SK-N-SH (cell line): ENCODE measurements at regions not wholly inside any gene's neighbourhood (a gene's known extent, or its start where the extent isn't known, plus 50 kb on each side); places are given as distances from the start of the nearest gene placed in this dataset.

Source experiments
- CTCF ChIA-PET: fragments of 300-600, 350-600 bp; formaldehyde crosslinking; extraction: SDS; loops from one replicate; lab custom pipeline; 2021; lab: Yijun Ruan, JAX
- POLR2A ChIA-PET: fragments of 350-600 bp; sonication (Branson Sonifier 250); formaldehyde crosslinking; extraction: SDS; loops from one replicate; lab custom pipeline; 2020; ENCODE audit warnings: antibody characterized with exemption, inconsistent platforms; lab: Yijun Ruan, JAX
- DNase-seq: peaks from one replicate; pipeline ENCODE4 v3.0.0; 2012
- H2AFZ ChIP-seq: fragments of 200-600 bp; sonication (generic); 2 replicates; pipeline ENCODE4 v1.8.1; 2016; ENCODE audit warnings: antibody characterized with exemption, mild to moderate bottlenecking, low read depth
- H3F3A ChIP-seq: fragments of 200-600 bp; sonication (generic); replicated peaks from 2 replicates; pipeline ENCODE3; 2016; ENCODE audit warnings: antibody characterized with exemption, mild to moderate bottlenecking; ENCODE audit not compliant: insufficient read depth
- H3K27ac ChIP-seq, 2 experiments: fragments of 200-500 bp in 1 of 2; fragments of 200-600 bp in 1 of 2; sonication (Bioruptor generic) in 1 of 2; sonication (generic), shearing (Covaris generic) in 1 of 2; 2 replicates each; pipeline versions ENCODE4 v1.5.1 to v1.6.1; 2014 to 2016; ENCODE audit warnings: low read depth in 2 of 2, inconsistent platforms in 1 of 2, low read length in 1 of 2, mild to moderate bottlenecking in 1 of 2, mixed read lengths in 1 of 2
- H3K27me3 ChIP-seq: fragments of 200-600 bp; sonication (generic), shearing (Covaris generic); 2 replicates; pipeline ENCODE4 v1.6.1; 2016; ENCODE audit warnings: mixed run types; ENCODE audit not compliant: insufficient read depth
- H3K36me3 ChIP-seq, 2 experiments: fragments of 200-500 bp in 1 of 2; fragments of 200-600 bp in 1 of 2; sonication (Bioruptor generic) in 1 of 2; sonication (generic) in 1 of 2; replicated peaks in 1 of 2; 2 replicates each; pipeline versions ENCODE3 to v1.5.1; 2014 to 2016; ENCODE audit warnings: low read length in 1 of 2, mild to moderate bottlenecking in 1 of 2; ENCODE audit not compliant: insufficient read depth in 2 of 2, control insufficient read depth in 1 of 2
- H3K4me1 ChIP-seq, 2 experiments: fragments of 200-500 bp in 1 of 2; fragments of 200-600 bp in 1 of 2; sonication (Bioruptor generic) in 1 of 2; sonication (generic), shearing (Covaris generic) in 1 of 2; 2 replicates each; pipeline versions ENCODE4 v1.5.1 to v1.6.1; 2014 to 2016; ENCODE audit warnings: low read depth in 1 of 2, low read length in 1 of 2, mixed run types in 1 of 2; ENCODE audit not compliant: insufficient read depth in 2 of 2, control insufficient read depth in 1 of 2
- H3K4me2 ChIP-seq: fragments of 200-600 bp; sonication (generic), shearing (Covaris generic); 2 replicates; pipeline ENCODE4 v1.6.1; 2017; ENCODE audit warnings: mixed run types
- H3K4me3 ChIP-seq, 2 experiments: fragments of 200-500 bp in 1 of 2; fragments of 200-600 bp in 1 of 2; sonication (Bioruptor generic) in 1 of 2; sonication (generic), shearing (Covaris generic) in 1 of 2; 2 replicates each; pipeline versions ENCODE4 v1.5.1 to v1.8.1; 2014 to 2016; ENCODE audit warnings: low read depth in 2 of 2, inconsistent platforms in 1 of 2, low read length in 1 of 2, mild to moderate bottlenecking in 1 of 2, mixed read lengths in 1 of 2, moderate library complexity in 1 of 2
- H3K79me2 ChIP-seq: fragments of 200-600 bp; sonication (generic); 2 replicates; pipeline ENCODE4 v1.8.1; 2017; ENCODE audit warnings: mild to moderate bottlenecking; ENCODE audit not compliant: insufficient read depth
- H3K9ac ChIP-seq: fragments of 200-600 bp; sonication (generic); 2 replicates; pipeline ENCODE4 v1.6.1; 2017; ENCODE audit warnings: mixed run types
- H3K9me2 ChIP-seq: fragments of 200-600 bp; sonication (generic); 2 replicates; pipeline ENCODE4 v1.6.1; 2017; ENCODE audit warnings: mixed run types
- H3K9me3 ChIP-seq: fragments of 200-600 bp; sonication (generic); 2 replicates; pipeline ENCODE4 v1.6.1; 2017; ENCODE audit warnings: mixed run types, mild to moderate bottlenecking, moderate library complexity
- H4K20me1 ChIP-seq: fragments of 200-600 bp; sonication (generic); 2 replicates; pipeline ENCODE4 v1.6.1; 2017; ENCODE audit warnings: mild to moderate bottlenecking, mixed run types; ENCODE audit not compliant: insufficient read depth
- CHD2 ChIP-seq: fragments of 150-350 bp; IDR thresholded peaks from 2 replicates; pipeline ENCODE4 v1.6.1; 2018; ENCODE audit warnings: low read length; ENCODE audit not compliant: partially characterized antibody
- ELF1 ChIP-seq: IDR thresholded peaks from 2 replicates; pipeline ENCODE4 v1.4.0; 2012
- FOSL2 ChIP-seq: IDR thresholded peaks from 2 replicates; pipeline ENCODE4 v1.4.0; 2012; ENCODE audit warnings: low read depth, mild to moderate bottlenecking, moderate library complexity, borderline replicate concordance
- FOXJ3 ChIP-seq: sonication (generic); formaldehyde crosslinking; IDR thresholded peaks from 2 replicates; pipeline ENCODE4 v1.5.1; 2020; ENCODE audit warnings: mild to moderate bottlenecking, missing genetic modification reagents
- NFIC ChIP-seq: IDR thresholded peaks from 2 replicates; pipeline ENCODE4 v1.4.0; 2012; ENCODE audit warnings: borderline replicate concordance
- RAD21 ChIP-seq: IDR thresholded peaks from 2 replicates; pipeline ENCODE4 v1.6.1; 2012; ENCODE audit warnings: mild to moderate bottlenecking, low read length
- SMC3 ChIP-seq: IDR thresholded peaks from 2 replicates; pipeline ENCODE4 v1.6.1; 2012; ENCODE audit warnings: low read depth, low read length, improper control_type of control experiment
- TEAD4 ChIP-seq: IDR thresholded peaks from 2 replicates; pipeline ENCODE4 v1.4.0; 2012; ENCODE audit warnings: mild to moderate bottlenecking, borderline replicate concordance; ENCODE audit not compliant: insufficient read depth
- WGBS: methylation state at CpG from one replicate; pipeline ENCODE4 v1.1.6; 2017; ENCODE audit warnings: low lambda C conversion rate; 5-methylcytosine and 5-hydroxymethylcytosine counted together
- TF ChIP-seq, protein P1 (sequence below): fragments of 200-600 bp; sonication (generic); IDR thresholded peaks from 2 replicates; pipeline ENCODE4 v1.6.1; 2017; ENCODE audit warnings: antibody characterized with exemption, mild to moderate bottlenecking, moderate library complexity
- TF ChIP-seq, protein P2 (sequence below): IDR thresholded peaks from 2 replicates; pipeline ENCODE4 v1.4.0; 2012; ENCODE audit warnings: low read depth, borderline replicate concordance
- TF ChIP-seq, protein P3 (sequence below): IDR thresholded peaks from 2 replicates; pipeline ENCODE4 v1.4.0; 2012; ENCODE audit warnings: low read depth, borderline replicate concordance

DNA sequence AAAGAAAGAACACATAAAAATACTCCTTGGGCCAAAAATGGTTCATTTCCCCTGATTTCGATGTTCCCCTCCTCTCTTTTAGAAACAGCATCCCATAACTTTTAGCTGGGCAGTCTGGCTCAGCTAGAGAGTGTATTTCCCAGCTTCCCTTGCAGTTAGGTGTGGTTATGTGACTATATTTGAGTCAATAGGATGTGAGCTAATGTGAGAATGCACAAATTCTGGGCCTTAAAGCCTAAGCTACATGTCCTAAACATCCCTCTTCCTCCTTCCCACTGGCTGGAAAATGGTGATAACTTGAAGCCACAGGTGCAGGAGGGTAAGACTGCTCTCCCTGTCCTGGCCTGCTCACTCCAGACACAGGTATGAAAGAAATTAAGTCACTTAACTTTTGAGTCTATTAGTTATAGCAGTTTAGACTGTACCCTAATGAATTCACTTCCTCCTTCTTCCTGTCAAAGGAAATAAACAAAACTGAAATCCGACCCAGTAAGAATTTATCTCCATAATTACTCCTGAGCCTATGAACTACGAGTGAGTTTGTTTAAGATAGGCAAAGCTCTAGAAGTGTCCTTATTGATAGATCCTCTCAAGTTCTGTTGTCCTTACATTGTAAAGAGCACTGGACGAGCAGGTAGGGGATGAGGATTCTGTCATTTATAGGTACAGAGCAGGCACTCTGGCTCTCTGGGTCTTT lies 177.6 kb downstream of the MTX2 start:
- POLR2A ChIA-PET, result no interaction called here
- H3K9me2 ChIP-seq, result no peaks in the 10 kb centered on the region
- no peak for DNase-seq

DNA sequence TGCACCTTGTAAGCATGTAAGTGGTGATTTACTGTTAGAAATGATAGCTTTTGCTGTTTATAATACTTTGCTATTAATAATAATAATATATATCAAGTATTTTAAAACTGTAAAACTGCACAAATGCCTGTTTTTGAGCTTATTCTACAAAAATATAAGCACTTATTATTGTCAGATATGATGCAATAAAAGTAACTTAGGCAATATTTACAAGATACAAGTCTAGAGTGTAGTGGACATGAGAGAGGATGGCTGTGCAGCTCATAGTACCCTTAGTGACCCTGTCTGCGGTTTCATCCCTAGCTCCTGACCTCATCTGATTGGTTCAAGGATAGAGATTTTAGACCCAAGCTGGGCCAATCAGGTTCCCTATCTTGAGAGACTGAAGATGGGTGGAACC lies 178.4 kb downstream of the MTX2 start:
- DNase-seq, result no peak
- Histone ChIP-seq H3F3A (no peaks in the 10 kb centered on the region), H3K4me2 (no peak overlapping the region), H3K27ac (no peak overlapping the region), H3K9me2 (no peaks in the 10 kb centered on the region), H3K79me2 (no peaks in the 10 kb centered on the region), H2AFZ (no peak overlapping the region), H3K9me3 (no peaks in the 10 kb centered on the region), H3K9ac (no peak overlapping the region), H3K27me3 (no peaks in the 10 kb centered on the region), H3K4me3 (no peak overlapping the region), H3K36me3 (no peaks in the 10 kb centered on the region), H3K4me1 (no peaks in the 10 kb centered on the region; a peak in 1 of 4 replicates), H4K20me1 (no peaks in the 10 kb centered on the region)
- TF ChIP-seq, protein P1, sequence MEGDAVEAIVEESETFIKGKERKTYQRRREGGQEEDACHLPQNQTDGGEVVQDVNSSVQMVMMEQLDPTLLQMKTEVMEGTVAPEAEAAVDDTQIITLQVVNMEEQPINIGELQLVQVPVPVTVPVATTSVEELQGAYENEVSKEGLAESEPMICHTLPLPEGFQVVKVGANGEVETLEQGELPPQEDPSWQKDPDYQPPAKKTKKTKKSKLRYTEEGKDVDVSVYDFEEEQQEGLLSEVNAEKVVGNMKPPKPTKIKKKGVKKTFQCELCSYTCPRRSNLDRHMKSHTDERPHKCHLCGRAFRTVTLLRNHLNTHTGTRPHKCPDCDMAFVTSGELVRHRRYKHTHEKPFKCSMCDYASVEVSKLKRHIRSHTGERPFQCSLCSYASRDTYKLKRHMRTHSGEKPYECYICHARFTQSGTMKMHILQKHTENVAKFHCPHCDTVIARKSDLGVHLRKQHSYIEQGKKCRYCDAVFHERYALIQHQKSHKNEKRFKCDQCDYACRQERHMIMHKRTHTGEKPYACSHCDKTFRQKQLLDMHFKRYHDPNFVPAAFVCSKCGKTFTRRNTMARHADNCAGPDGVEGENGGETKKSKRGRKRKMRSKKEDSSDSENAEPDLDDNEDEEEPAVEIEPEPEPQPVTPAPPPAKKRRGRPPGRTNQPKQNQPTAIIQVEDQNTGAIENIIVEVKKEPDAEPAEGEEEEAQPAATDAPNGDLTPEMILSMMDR, result no peak
- WGBS, result 100% methylated on average over 1 of the region's 1 CpG
- ChIA-PET POLR2A (no interaction called here), CTCF (interaction anchor here (0.8 to 4.3 kb wide), 5 partner anchors 7 to 321 kb away, joined by 3 to 32 read pairs (median 10); no protein-coding TSS in a partner anchor)

More for the DNA sequence above, 177.6 kb downstream of the MTX2 start:
- Histone ChIP-seq H3K4me1 (no peaks in the 10 kb centered on the region; a peak in 1 of 4 replicates), H3K27me3 (no peaks in the 10 kb centered on the region), H3K36me3 (no peaks in the 10 kb centered on the region), H2AFZ (0 out of 2 replicates have a peak overlapping the region, but pooled peaks have one; percentile 10), H3K9ac (no peak overlapping the region), H3K27ac (no peak overlapping the region), H3K4me3 (no peak overlapping the region), H3K4me2 (no peak overlapping the region), H3K79me2 (no peaks in the 10 kb centered on the region), H4K20me1 (no peaks in the 10 kb centered on the region)
- CTCF ChIA-PET, result interaction anchor here (0.8 to 4.3 kb wide), 7 partner anchors 8 to 320 kb away, joined by 3 to 32 read pairs (median 4); no protein-coding TSS in a partner anchor
- TF ChIP-seq FOSL2, result no peak
- no peak for TF ChIP-seq FOXJ3 (CRISPR knock-in tag)
- no peak for TF ChIP-seq CHD2
- TF ChIP-seq SMC3, result no peak
- TF ChIP-seq, protein P1, result no peak
- no peak for TF ChIP-seq ELF1
- TF ChIP-seq, protein P2, sequence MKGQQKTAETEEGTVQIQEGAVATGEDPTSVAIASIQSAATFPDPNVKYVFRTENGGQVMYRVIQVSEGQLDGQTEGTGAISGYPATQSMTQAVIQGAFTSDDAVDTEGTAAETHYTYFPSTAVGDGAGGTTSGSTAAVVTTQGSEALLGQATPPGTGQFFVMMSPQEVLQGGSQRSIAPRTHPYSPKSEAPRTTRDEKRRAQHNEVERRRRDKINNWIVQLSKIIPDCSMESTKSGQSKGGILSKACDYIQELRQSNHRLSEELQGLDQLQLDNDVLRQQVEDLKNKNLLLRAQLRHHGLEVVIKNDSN, result no peak
- no peak for TF ChIP-seq NFIC
- TF ChIP-seq TEAD4, result no peak
- no peak for TF ChIP-seq RAD21
- TF ChIP-seq, protein P3, sequence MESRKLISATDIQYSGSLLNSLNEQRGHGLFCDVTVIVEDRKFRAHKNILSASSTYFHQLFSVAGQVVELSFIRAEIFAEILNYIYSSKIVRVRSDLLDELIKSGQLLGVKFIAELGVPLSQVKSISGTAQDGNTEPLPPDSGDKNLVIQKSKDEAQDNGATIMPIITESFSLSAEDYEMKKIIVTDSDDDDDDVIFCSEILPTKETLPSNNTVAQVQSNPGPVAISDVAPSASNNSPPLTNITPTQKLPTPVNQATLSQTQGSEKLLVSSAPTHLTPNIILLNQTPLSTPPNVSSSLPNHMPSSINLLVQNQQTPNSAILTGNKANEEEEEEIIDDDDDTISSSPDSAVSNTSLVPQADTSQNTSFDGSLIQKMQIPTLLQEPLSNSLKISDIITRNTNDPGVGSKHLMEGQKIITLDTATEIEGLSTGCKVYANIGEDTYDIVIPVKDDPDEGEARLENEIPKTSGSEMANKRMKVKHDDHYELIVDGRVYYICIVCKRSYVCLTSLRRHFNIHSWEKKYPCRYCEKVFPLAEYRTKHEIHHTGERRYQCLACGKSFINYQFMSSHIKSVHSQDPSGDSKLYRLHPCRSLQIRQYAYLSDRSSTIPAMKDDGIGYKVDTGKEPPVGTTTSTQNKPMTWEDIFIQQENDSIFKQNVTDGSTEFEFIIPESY, result no peak
- TF ChIP-seq, all 33 proteins: peak for 0
- no peaks in the 10 kb centered on the region for H3F3A ChIP-seq
- 78% methylated on average over 4 of the region's 4 CpGs for WGBS
- H3K9me3 ChIP-seq, result no peaks in the 10 kb centered on the region
